A549 (cell line): ENCODE measurements at regions not wholly inside any gene's neighbourhood (a gene's known extent, or its start where the extent isn't known, plus 50 kb on each side); places are given as distances from the start of the nearest gene placed in this dataset.

Experiments used
- ATAC-seq, 2 experiments: fragments of 200-7000 bp in 1 of 2; fragments of >200 bp in 1 of 2; cut with Nextera tagmentation in 1 of 2; cut with Tn5 transposase in 1 of 2; 3 replicates each; pipeline versions ENCODE4 v1.8.0 to v1.9.1; 2018 to 2020; ENCODE audit warnings: mild to moderate bottlenecking in 1 of 2, moderate library complexity in 1 of 2
- CTCF ChIA-PET: fragments of 300-600 bp; sonication (Branson Sonifier 250); formaldehyde crosslinking; extraction: SDS; loops from one replicate; lab custom pipeline; 2021; ENCODE audit warnings: antibody characterized with exemption, inconsistent platforms; lab: Yijun Ruan, JAX
- POLR2A ChIA-PET: fragments of 350-600 bp; formaldehyde crosslinking; extraction: SDS; loops from one replicate; lab custom pipeline; 2021; ENCODE audit warnings: antibody characterized with exemption, inconsistent platforms; lab: Yijun Ruan, JAX
- DNase-seq, 2 experiments: peaks; one replicate each; pipeline versions ENCODE4 v3.0.0 to v3.0.0-alpha.2; 2011 to 2016; ENCODE audit warnings: low read depth in 1 of 2, low spot score in 1 of 2
- FAIRE-seq: peaks from 2 replicates; lab custom pipeline; 2011; peaks lifted over from hg19 to GRCh38; lab: Jason Lieb, UNC
- H3K27ac ChIP-seq, 2 experiments: fragments of >200 bp; sonication (Bioruptor Twin); formaldehyde crosslinking; 3 replicates each; pipeline ENCODE4 v1.5.1; 2016 to 2017
- H3K4me1 ChIP-seq: fragments of >200 bp; sonication (Bioruptor Twin); formaldehyde crosslinking; 3 replicates; pipeline ENCODE4 v1.6.1; 2016
- H3K4me2 ChIP-seq: fragments of >200 bp; sonication (Bioruptor Twin); formaldehyde crosslinking; 3 replicates; pipeline ENCODE4 v1.6.1; 2016
- H3K4me3 ChIP-seq: fragments of >200 bp; sonication (Bioruptor Twin); formaldehyde crosslinking; 3 replicates; pipeline ENCODE4 v1.5.1; 2016
- H3K9me3 ChIP-seq: fragments of >200 bp; sonication (Bioruptor Twin); formaldehyde crosslinking; 3 replicates; pipeline ENCODE4 v1.6.1; 2016
- ATOH8 ChIP-seq: fragments of 250-450 bp; sonication (Bioruptor Pico); IDR thresholded peaks from 2 replicates; pipeline ENCODE4 v1.5.0; 2020; ENCODE audit warnings: low read depth, mild to moderate bottlenecking, moderate library complexity
- CBX2 ChIP-seq: fragments of 200-600 bp; sonication (generic); IDR thresholded peaks from 2 replicates; pipeline ENCODE4 v1.6.1; 2016; ENCODE audit warnings: low read depth, mild to moderate bottlenecking, borderline replicate concordance
- CBX8 ChIP-seq: fragments of 200-600 bp; sonication (generic); IDR thresholded peaks from 2 replicates; pipeline ENCODE4 v1.6.1; 2016
- CEBPB ChIP-seq, 2 experiments: fragments of >200 bp in 1 of 2; sonication (Bioruptor Twin) in 1 of 2; formaldehyde crosslinking in 1 of 2; IDR thresholded peaks; 2 replicates each; pipeline ENCODE4 v1.6.1; 2012 to 2016
- CHD2 ChIP-seq: fragments of 150-350 bp; IDR thresholded peaks from 2 replicates; pipeline ENCODE4 v1.6.1; 2014; ENCODE audit warnings: low read length; ENCODE audit not compliant: partially characterized antibody
- CHD4 ChIP-seq: fragments of 200-600 bp; sonication (generic); IDR thresholded peaks from 2 replicates; pipeline ENCODE4 v1.6.1; 2016; ENCODE audit warnings: antibody characterized with exemption, mild to moderate bottlenecking, borderline replicate concordance
- EHF ChIP-seq: fragments of 250-450 bp; sonication (Bioruptor Pico); IDR thresholded peaks from 2 replicates; pipeline ENCODE4 v1.5.0; 2020; ENCODE audit warnings: mild to moderate bottlenecking
- EHMT2 ChIP-seq: fragments of 200-600 bp; sonication (generic); IDR thresholded peaks from 2 replicates; pipeline ENCODE4 v1.6.1; 2016; ENCODE audit warnings: antibody characterized with exemption, low read depth, mild to moderate bottlenecking, moderate library complexity
- EP300 ChIP-seq, 2 experiments: fragments of >200 bp; sonication (Bioruptor Twin); formaldehyde crosslinking; IDR thresholded peaks; 2 replicates in 1 of 2; 3 replicates in 1 of 2; pipeline ENCODE4 v1.6.1; 2016 to 2017
- ESRRA ChIP-seq: fragments of 150-350 bp; IDR thresholded peaks from 2 replicates; pipeline ENCODE4 v1.6.1; 2014; ENCODE audit warnings: mild to moderate bottlenecking, low read length, borderline replicate concordance
- FOSB ChIP-seq: fragments of 250-450 bp; sonication (Bioruptor Pico); IDR thresholded peaks from 2 replicates; pipeline ENCODE4 v1.5.0; 2020; ENCODE audit warnings: mild to moderate bottlenecking, moderate library complexity
- FOSL2 ChIP-seq, 2 experiments: fragments of 450-650 bp in 1 of 2; fragments of >200 bp in 1 of 2; sonication (Bioruptor Twin) in 1 of 2; formaldehyde crosslinking; IDR thresholded peaks; 2 replicates each; pipeline versions ENCODE4 v1.5.0 to v1.6.1; 2016 to 2020; ENCODE audit warnings: mild to moderate bottlenecking in 1 of 2, moderate library complexity in 1 of 2
- GATA3 ChIP-seq: IDR thresholded peaks from 2 replicates; pipeline ENCODE4 v1.6.1; 2012; ENCODE audit warnings: borderline replicate concordance
- HDAC2 ChIP-seq: fragments of 200-600 bp; sonication (generic); IDR thresholded peaks from 2 replicates; pipeline ENCODE4 v1.6.1; 2016
- HOXA7 ChIP-seq: fragments of 250-450 bp; sonication (Bioruptor Pico); IDR thresholded peaks from 2 replicates; pipeline ENCODE4 v1.5.0; 2020; ENCODE audit warnings: mild to moderate bottlenecking, moderate library complexity
- HOXB13 ChIP-seq: fragments of 250-450 bp; sonication (Bioruptor Pico); IDR thresholded peaks from 2 replicates; pipeline ENCODE4 v1.5.0; 2020; ENCODE audit warnings: low read depth, mild to moderate bottlenecking, moderate library complexity
- JUN ChIP-seq, 2 experiments: fragments of >200 bp; sonication (Bioruptor Twin); formaldehyde crosslinking; IDR thresholded peaks; 2 replicates in 1 of 2; 3 replicates in 1 of 2; pipeline ENCODE4 v1.6.1; 2016 to 2017
- MAZ ChIP-seq: fragments of 150-350 bp; IDR thresholded peaks from 2 replicates; pipeline ENCODE4 v1.6.1; 2014; ENCODE audit warnings: antibody characterized with exemption, low read depth, low read length, borderline replicate concordance
- NFE2L2 ChIP-seq: fragments of 150-350 bp; conservative IDR thresholded peaks from 2 replicates; pipeline ENCODE4 v1.6.1; 2014; ENCODE audit warnings: low read length
- PBX3 ChIP-seq: IDR thresholded peaks from 2 replicates; pipeline ENCODE4 v1.6.1; 2012
- PHF8 ChIP-seq: fragments of 200-600 bp; sonication (generic); IDR thresholded peaks from 2 replicates; pipeline ENCODE4 v1.6.1; 2016; ENCODE audit warnings: low read depth, mild to moderate bottlenecking, antibody characterized with exemption, moderate library complexity, borderline replicate concordance
- RARB ChIP-seq: fragments of 250-450 bp; sonication (Bioruptor Pico); IDR thresholded peaks from 2 replicates; pipeline ENCODE4 v1.8.0; 2021; ENCODE audit warnings: mild to moderate bottlenecking, moderate library complexity
- RCOR1 ChIP-seq: fragments of 150-350 bp; IDR thresholded peaks from 2 replicates; pipeline ENCODE4 v1.6.1; 2014; ENCODE audit warnings: antibody characterized with exemption, low read length, low read depth
- RNF2 ChIP-seq: fragments of 200-600 bp; sonication (generic); IDR thresholded peaks from 2 replicates; pipeline ENCODE4 v1.6.1; 2016; ENCODE audit warnings: low read depth, mild to moderate bottlenecking, antibody characterized with exemption, moderate library complexity, borderline replicate concordance
- SMC3 ChIP-seq: fragments of >200 bp; sonication (Bioruptor Twin); formaldehyde crosslinking; IDR thresholded peaks from 3 replicates; pipeline ENCODE4 v1.6.1; 2018; ENCODE audit warnings: inconsistent platforms
- SREBF2 ChIP-seq: fragments of 450-650 bp; IDR thresholded peaks from 2 replicates; pipeline ENCODE4 v1.6.1; 2014; ENCODE audit warnings: mild to moderate bottlenecking, moderate library complexity
- TFCP2L1 ChIP-seq: fragments of 250-450 bp; sonication (Bioruptor Pico); IDR thresholded peaks from 2 replicates; pipeline ENCODE4 v1.5.0; 2021; ENCODE audit warnings: mild to moderate bottlenecking
- ZSCAN20 ChIP-seq: fragments of 250-450 bp; sonication (Bioruptor Pico); IDR thresholded peaks from 2 replicates; pipeline ENCODE4 v1.8.0; 2022; ENCODE audit warnings: mild to moderate bottlenecking, moderate library complexity
- WGBS: methylation state at CpG from one replicate; pipeline ENCODE4 v1.1.6; 2017; ENCODE audit errors: missing lambda C conversion rate; 5-methylcytosine and 5-hydroxymethylcytosine counted together
- TF ChIP-seq, protein P1 (sequence below): fragments of 450-650 bp; IDR thresholded peaks from 2 replicates; pipeline ENCODE4 v1.6.1; 2014; ENCODE audit warnings: antibody characterized with exemption
- TF ChIP-seq, protein P2 (sequence below): fragments of 200-600 bp; sonication (generic); IDR thresholded peaks from 2 replicates; pipeline ENCODE4 v1.6.1; 2016; ENCODE audit warnings: antibody characterized with exemption, mild to moderate bottlenecking, moderate library complexity

DNA sequence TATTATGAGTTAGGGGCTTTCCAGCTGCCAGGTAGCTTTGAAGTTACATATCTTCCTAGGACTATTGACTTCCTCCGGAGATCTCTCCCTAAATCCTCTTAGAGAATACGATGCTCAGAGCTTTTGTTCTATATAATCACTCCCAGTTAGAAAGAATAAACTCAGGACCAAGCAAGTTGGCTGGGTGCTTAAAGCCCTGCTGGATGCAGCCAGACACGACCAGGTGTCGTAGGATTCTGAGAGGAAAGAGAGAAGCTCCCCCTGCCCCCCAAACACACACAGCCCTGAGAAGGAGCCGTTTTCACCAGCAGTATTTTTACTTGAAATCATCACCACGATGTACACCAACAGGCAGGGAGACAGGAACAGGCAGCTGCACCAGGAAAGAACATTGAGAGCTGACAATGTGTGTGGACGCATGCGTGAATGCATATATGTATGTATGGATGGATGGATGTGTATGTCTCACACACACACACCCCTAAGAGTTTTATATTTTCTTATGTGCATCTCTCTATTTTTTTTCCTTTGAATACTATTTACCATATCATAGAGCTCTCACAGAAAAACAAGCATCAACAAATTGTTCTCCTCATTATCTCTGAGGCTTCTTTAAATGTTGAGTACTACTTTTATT is 382.6 kb downstream of the EPHA4 start:
- ChIA-PET POLR2A (no interaction called here), CTCF (no interaction called here)
- H3K27ac ChIP-seq, result no peak overlapping the region
- no peak for DNase-seq
- no peak for ATAC-seq
- H3K4me3 ChIP-seq, result no peak overlapping the region
- H3K4me1 ChIP-seq, result no peaks in the 10 kb centered on the region
- no peak overlapping the region for H3K4me2 ChIP-seq
- no peak for TF ChIP-seq FOSB (CRISPR knock-in tag)
- TF ChIP-seq HDAC2, result no peak
- no peak for TF ChIP-seq ATOH8 (CRISPR knock-in tag)
- no peak for TF ChIP-seq NFE2L2
- TF ChIP-seq CHD4, result no peak
- TF ChIP-seq PHF8, result no peak
- no peak for TF ChIP-seq EHF (CRISPR knock-in tag)
- no peak for TF ChIP-seq RCOR1
- no peak for TF ChIP-seq MAZ
- TF ChIP-seq RNF2, result no peak
- TF ChIP-seq, protein P1, sequence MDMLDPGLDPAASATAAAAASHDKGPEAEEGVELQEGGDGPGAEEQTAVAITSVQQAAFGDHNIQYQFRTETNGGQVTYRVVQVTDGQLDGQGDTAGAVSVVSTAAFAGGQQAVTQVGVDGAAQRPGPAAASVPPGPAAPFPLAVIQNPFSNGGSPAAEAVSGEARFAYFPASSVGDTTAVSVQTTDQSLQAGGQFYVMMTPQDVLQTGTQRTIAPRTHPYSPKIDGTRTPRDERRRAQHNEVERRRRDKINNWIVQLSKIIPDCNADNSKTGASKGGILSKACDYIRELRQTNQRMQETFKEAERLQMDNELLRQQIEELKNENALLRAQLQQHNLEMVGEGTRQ, result no peak
- TF ChIP-seq EP300 (IDR thresholded peaks at IDR 0.05), result no peak
- TF ChIP-seq EHMT2, result no peak
- no peak for TF ChIP-seq CBX8
- TF ChIP-seq JUN (IDR thresholded peaks at IDR 0.05), result no peak
- TF ChIP-seq CBX2, result no peak
- TF ChIP-seq, all 56 proteins: peak for 0
- no peak for FAIRE-seq
- WGBS, result 21% methylated on average over 8 of the region's 8 CpGs
- no peaks in the 10 kb centered on the region for H3K9me3 ChIP-seq

- no peak overlapping the region for H3K4me3 ChIP-seq
- ChIA-PET POLR2A (no interaction called here), CTCF (no interaction called here)
- H3K27ac ChIP-seq, result no peak overlapping the region
- H3K9me3 ChIP-seq, result no peaks in the 10 kb centered on the region
- FAIRE-seq (no peak), ATAC-seq (no peak)
- WGBS, result 3% methylated on average over 1 of the region's 1 CpG
- H3K4me1 ChIP-seq, result no peaks in the 10 kb centered on the region
- no peak overlapping the region for H3K4me2 ChIP-seq
- TF ChIP-seq CBX8, result no peak
- TF ChIP-seq RNF2, result no peak
- no peak for TF ChIP-seq ESRRA
- TF ChIP-seq HOXB13, result no peak
- TF ChIP-seq MAZ, result no peak
- no peak for TF ChIP-seq CBX2
- TF ChIP-seq EHF (CRISPR knock-in tag), result no peak
- no peak for TF ChIP-seq ZSCAN20
- TF ChIP-seq CEBPB (IDR thresholded peaks at IDR 0.05), result no peak
- no peak for TF ChIP-seq CHD2
- TF ChIP-seq RARB, result no peak
- no peak for TF ChIP-seq GATA3
- TF ChIP-seq, all 56 proteins: peak for 0
- no peak for DNase-seq
These were observed 376.3 kb downstream of the EPHA4 start for GRCh38 chr2:221195829-221196228.

GRCh38 chr2:221197225-221197856 is 374.8 kb downstream of the EPHA4 start:
- DNase-seq, result no peak
- Histone ChIP-seq H3K27ac (no peak overlapping the region), H3K4me3 (no peak overlapping the region), H3K9me3 (no peaks in the 10 kb centered on the region), H3K4me1 (no peaks in the 10 kb centered on the region), H3K4me2 (no peak overlapping the region)
- under 1% methylated on average over 4 of the region's 4 CpGs for WGBS
- no peak for FAIRE-seq
- TF ChIP-seq FOSL2 (IDR thresholded peaks at IDR 0.05), result no peak
- peak; percentile 23; the same call in 1 of the 2 replicates for TF ChIP-seq FOSL2 (CRISPR knock-in tag; IDR thresholded peaks at IDR 0.05)
- TF ChIP-seq HOXA7, result no peak
- TF ChIP-seq MAZ, result no peak
- no peak for TF ChIP-seq SREBF2
- no peak for TF ChIP-seq PHF8
- TF ChIP-seq SMC3, result no peak
- no peak for TF ChIP-seq PBX3
- TF ChIP-seq, protein P2, sequence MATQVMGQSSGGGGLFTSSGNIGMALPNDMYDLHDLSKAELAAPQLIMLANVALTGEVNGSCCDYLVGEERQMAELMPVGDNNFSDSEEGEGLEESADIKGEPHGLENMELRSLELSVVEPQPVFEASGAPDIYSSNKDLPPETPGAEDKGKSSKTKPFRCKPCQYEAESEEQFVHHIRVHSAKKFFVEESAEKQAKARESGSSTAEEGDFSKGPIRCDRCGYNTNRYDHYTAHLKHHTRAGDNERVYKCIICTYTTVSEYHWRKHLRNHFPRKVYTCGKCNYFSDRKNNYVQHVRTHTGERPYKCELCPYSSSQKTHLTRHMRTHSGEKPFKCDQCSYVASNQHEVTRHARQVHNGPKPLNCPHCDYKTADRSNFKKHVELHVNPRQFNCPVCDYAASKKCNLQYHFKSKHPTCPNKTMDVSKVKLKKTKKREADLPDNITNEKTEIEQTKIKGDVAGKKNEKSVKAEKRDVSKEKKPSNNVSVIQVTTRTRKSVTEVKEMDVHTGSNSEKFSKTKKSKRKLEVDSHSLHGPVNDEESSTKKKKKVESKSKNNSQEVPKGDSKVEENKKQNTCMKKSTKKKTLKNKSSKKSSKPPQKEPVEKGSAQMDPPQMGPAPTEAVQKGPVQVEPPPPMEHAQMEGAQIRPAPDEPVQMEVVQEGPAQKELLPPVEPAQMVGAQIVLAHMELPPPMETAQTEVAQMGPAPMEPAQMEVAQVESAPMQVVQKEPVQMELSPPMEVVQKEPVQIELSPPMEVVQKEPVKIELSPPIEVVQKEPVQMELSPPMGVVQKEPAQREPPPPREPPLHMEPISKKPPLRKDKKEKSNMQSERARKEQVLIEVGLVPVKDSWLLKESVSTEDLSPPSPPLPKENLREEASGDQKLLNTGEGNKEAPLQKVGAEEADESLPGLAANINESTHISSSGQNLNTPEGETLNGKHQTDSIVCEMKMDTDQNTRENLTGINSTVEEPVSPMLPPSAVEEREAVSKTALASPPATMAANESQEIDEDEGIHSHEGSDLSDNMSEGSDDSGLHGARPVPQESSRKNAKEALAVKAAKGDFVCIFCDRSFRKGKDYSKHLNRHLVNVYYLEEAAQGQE, result no peak
- TF ChIP-seq TFCP2L1 (CRISPR knock-in tag), result no peak
- POLR2A ChIA-PET, result no interaction called here
- no peak for ATAC-seq
- CTCF ChIA-PET, result no interaction called here
